Hepatocyte (in vitro differentiated cells): ENCODE measurements at regions not wholly inside any gene's neighbourhood (a gene's known extent, or its start where the extent isn't known, plus 50 kb on each side); places are given as distances from the start of the nearest gene placed in this dataset.

Experiments used
- CTCF ChIP-seq: fragments of 200-600 bp; sonication (generic); IDR thresholded peaks from 2 replicates; pipeline ENCODE4 v1.5.1; 2016; ENCODE audit warnings: antibody characterized with exemption, mild to moderate bottlenecking; ENCODE audit not compliant: poor library complexity
- EZH2 ChIP-seq: fragments of 200-600 bp; sonication (generic); IDR thresholded peaks from 2 replicates; pipeline ENCODE4 v1.6.1; 2016; ENCODE audit warnings: antibody characterized with exemption, mild to moderate bottlenecking, borderline replicate concordance

GRCh38 chr6:51472745-51473487, 614.5 kb downstream of the PKHD1 start:
- no peak for TF ChIP-seq EZH2
- no peak for TF ChIP-seq CTCF
